SK-N-SH (cell line): ENCODE measurements at regions not wholly inside any gene's neighbourhood (a gene's known extent, or its start where the extent isn't known, plus 50 kb on each side); places are given as distances from the start of the nearest gene placed in this dataset.

ENCODE experiments used
- CTCF ChIP-seq: fragments of 200-600 bp; sonication (generic); IDR thresholded peaks from 2 replicates; pipeline ENCODE4 v1.6.1; 2017; ENCODE audit warnings: antibody characterized with exemption, mild to moderate bottlenecking, moderate library complexity
- EZH2phosphoT487 ChIP-seq: fragments of 200-600 bp; sonication (generic); IDR thresholded peaks from 2 replicates; pipeline ENCODE4 v1.6.1; 2017; ENCODE audit warnings: low read depth, mixed run types, mild to moderate bottlenecking, antibody characterized with exemption, moderate library complexity, borderline replicate concordance

- no peak for TF ChIP-seq CTCF
- TF ChIP-seq EZH2phosphoT487, result no peak
Measured at GRCh38 chr1:240672132-240672811, 60.3 kb upstream of the GREM2 start.
